HCT116 (cell line): ENCODE measurements at regions not wholly inside any gene's neighbourhood (a gene's known extent, or its start where the extent isn't known, plus 50 kb on each side); places are given as distances from the start of the nearest gene placed in this dataset.

ENCODE experiments used
- ATAC-seq: fragments of 200-7000 bp; cut with Tn5 transposase; 2 replicates; pipeline ENCODE4 v1.9.1; 2020; ENCODE audit warnings: mild to moderate bottlenecking, moderate library complexity
- BruUV-seq: library from RNA; stranded (reverse); fragments of 400-500 nt; replicated peaks from 2 replicates; lab custom pipeline; 2021; lab: Mats Ljungman, UMichigan
- CTCF ChIA-PET: fragments of 300-600 bp; sonication (Branson Sonifier 250); formaldehyde crosslinking; loops from one replicate; lab custom pipeline; 2021; ENCODE audit warnings: antibody characterized with exemption; lab: Charles Lee
- POLR2A ChIA-PET: fragments of 300-600, 350-600 bp; sonication (Branson Sonifier 250); formaldehyde crosslinking; loops from one replicate; lab custom pipeline; 2021; ENCODE audit warnings: antibody characterized with exemption; lab: Charles Lee
- RAD21 ChIA-PET, 2 experiments: fragments of 300-600 bp; sonication (Branson Sonifier 250); formaldehyde crosslinking; loops; one replicate each; lab custom pipeline; 2023; ENCODE audit warnings: low total read pairs in 2 of 2; ENCODE audit not compliant: uncharacterized antibody in 2 of 2, unreplicated experiment in 2 of 2, low non-redundant PET in 1 of 2; lab: Charles Lee
- DNase-seq: peaks from one replicate; pipeline ENCODE4 v3.0.0-alpha.2; 2010; ENCODE audit warnings: low read depth, low spot score
- H2AFZ ChIP-seq: fragments of 200-600 bp; shearing (Covaris generic), sonication (generic); 2 replicates; pipeline ENCODE4 v1.6.1; 2017; ENCODE audit warnings: low read depth, mixed run types, mixed read lengths, antibody characterized with exemption, low read length; ENCODE audit not compliant: poor library complexity, severe bottlenecking
- H3K27ac ChIP-seq: 2 replicates; pipeline ENCODE4 v1.5.1; 2012; ENCODE audit warnings: low read depth, low read length
- H3K27me3 ChIP-seq: fragments of 200-600 bp; sonication (generic); 2 replicates; pipeline ENCODE4 v1.6.1; 2016; ENCODE audit warnings: mixed run types, low read length, mixed read lengths; ENCODE audit not compliant: insufficient read depth
- H3K36me3 ChIP-seq, 2 experiments: fragments of 200-500 bp in 1 of 2; fragments of 200-600 bp in 1 of 2; sonication (Bioruptor generic) in 1 of 2; sonication (generic) in 1 of 2; 2 replicates each; pipeline versions ENCODE4 v1.5.1 to v1.6.1; 2014 to 2016; ENCODE audit warnings: low read length in 2 of 2, inconsistent platforms in 1 of 2, mixed read lengths in 1 of 2, mixed run types in 1 of 2; ENCODE audit not compliant: insufficient read depth in 2 of 2, control insufficient read depth in 1 of 2
- H3K4me1 ChIP-seq, 2 experiments: fragments of 200-600 bp in 1 of 2; sonication (generic) in 1 of 2; 2 replicates each; pipeline versions ENCODE4 v1.5.1 to v1.6.1; 2012 to 2017; ENCODE audit warnings: low read length in 2 of 2, inconsistent platforms in 1 of 2, mild to moderate bottlenecking in 1 of 2, mixed read lengths in 1 of 2, mixed run types in 1 of 2, moderate library complexity in 1 of 2; ENCODE audit not compliant: insufficient read depth in 2 of 2, control insufficient read depth in 1 of 2
- H3K4me2 ChIP-seq: fragments of 200-600 bp; sonication (generic); 2 replicates; pipeline ENCODE4 v1.6.1; 2017; ENCODE audit warnings: mixed run types, low read length, mixed read lengths
- H3K4me3 ChIP-seq, 2 experiments: fragments of 200-600 bp in 1 of 2; sonication (generic) in 1 of 2; replicated peaks in 1 of 2; 2 replicates each; pipeline ENCODE4 v1.5.1; 2011 to 2016; ENCODE audit warnings: low read length in 2 of 2, control low read depth in 1 of 2, low read depth in 1 of 2, mild to moderate bottlenecking in 1 of 2, mixed read lengths in 1 of 2, mixed run types in 1 of 2
- H3K79me2 ChIP-seq: fragments of 200-600 bp; sonication (generic); 2 replicates; pipeline ENCODE4 v1.6.1; 2017; ENCODE audit warnings: mild to moderate bottlenecking, mixed run types, low read length, moderate library complexity, mixed read lengths; ENCODE audit not compliant: insufficient read depth
- H3K9ac ChIP-seq: fragments of 200-600 bp; sonication (generic); 2 replicates; pipeline ENCODE4 v1.6.1; 2016; ENCODE audit warnings: low read length, mixed read lengths
- H3K9me2 ChIP-seq: fragments of 200-600 bp; sonication (generic), shearing (Covaris generic); 2 replicates; pipeline ENCODE4 v1.6.1; 2017; ENCODE audit warnings: mixed run types, mild to moderate bottlenecking, moderate library complexity; ENCODE audit not compliant: insufficient read depth
- H3K9me3 ChIP-seq, 2 experiments: fragments of 200-500 bp in 1 of 2; fragments of 200-600 bp in 1 of 2; sonication (Bioruptor generic) in 1 of 2; sonication (generic) in 1 of 2; 2 replicates each; pipeline ENCODE4 v1.6.1; 2014 to 2017; ENCODE audit warnings: low read length in 2 of 2, mixed read lengths in 2 of 2, inconsistent platforms in 1 of 2, low read depth in 1 of 2, mild to moderate bottlenecking in 1 of 2, mixed run types in 1 of 2, moderate library complexity in 1 of 2; ENCODE audit not compliant: control insufficient read depth in 1 of 2, insufficient read depth in 1 of 2
- H4K20me1 ChIP-seq: fragments of 200-600 bp; sonication (generic), shearing (Covaris generic); 2 replicates; pipeline ENCODE4 v1.6.1; 2017; ENCODE audit warnings: mixed run types, mild to moderate bottlenecking, moderate library complexity; ENCODE audit not compliant: insufficient read depth
- ATF3 ChIP-seq: IDR thresholded peaks from 2 replicates; pipeline ENCODE4 v1.6.1; 2012
- CEBPB ChIP-seq: IDR thresholded peaks from 2 replicates; pipeline ENCODE4 v1.6.1; 2012; ENCODE audit warnings: low read depth
- CTCF ChIP-seq, 3 experiments: fragments of 200-600 bp in 1 of 3; sonication (generic) in 1 of 3; IDR thresholded peaks in 2 of 3; conservative IDR thresholded peaks in 1 of 3; 2 replicates each; pipeline ENCODE4 v1.5.1; 2012 to 2017; ENCODE audit warnings: low read depth in 2 of 3, low read length in 2 of 3, antibody characterized with exemption in 1 of 3, borderline replicate concordance in 1 of 3, control low read depth in 1 of 3, mild to moderate bottlenecking in 1 of 3, mixed read lengths in 1 of 3, mixed run types in 1 of 3, moderate library complexity in 1 of 3; ENCODE audit not compliant: insufficient read depth in 1 of 3
- ELF1 ChIP-seq: IDR thresholded peaks from 2 replicates; pipeline ENCODE4 v1.6.1; 2012; ENCODE audit warnings: low read depth, borderline replicate concordance
- EZH2 ChIP-seq: fragments of 200-600 bp; sonication (generic); IDR thresholded peaks from 2 replicates; pipeline ENCODE4 v1.6.1; 2017; ENCODE audit warnings: antibody characterized with exemption, mixed run types
- EZH2phosphoT487 ChIP-seq: fragments of 200-600 bp; IDR thresholded peaks from 2 replicates; pipeline ENCODE4 v1.6.1; 2018; ENCODE audit warnings: antibody characterized with exemption, borderline replicate concordance
- MAX ChIP-seq: IDR thresholded peaks from 2 replicates; pipeline ENCODE4 v1.6.1; 2012
- POLR2A ChIP-seq: IDR thresholded peaks from 2 replicates; pipeline ENCODE4 v1.7.0; 2011; ENCODE audit warnings: borderline replicate concordance; ENCODE audit not compliant: insufficient read depth, insufficient read length; ENCODE audit errors: extremely low read depth
- REST ChIP-seq: IDR thresholded peaks from 2 replicates; pipeline ENCODE4 v1.6.1; 2012; ENCODE audit warnings: low read depth
- SIN3A ChIP-seq: IDR thresholded peaks from 2 replicates; pipeline ENCODE4 v1.6.1; 2012; ENCODE audit warnings: low read depth
- SP1 ChIP-seq: IDR thresholded peaks from 2 replicates; pipeline ENCODE4 v1.6.1; 2012; ENCODE audit warnings: low read depth
- TCF7L2 ChIP-seq: IDR thresholded peaks from 2 replicates; pipeline ENCODE4 v1.7.0; 2011; ENCODE audit warnings: borderline replicate concordance, inconsistent platforms; ENCODE audit not compliant: insufficient read depth, insufficient read length; ENCODE audit errors: extremely low read depth
- YY1 ChIP-seq: IDR thresholded peaks from 2 replicates; pipeline ENCODE4 v1.6.1; 2011; ENCODE audit warnings: low read length, low read depth, moderate library complexity, mild to moderate bottlenecking; ENCODE audit not compliant: insufficient replicate concordance; ENCODE audit errors: extremely low read depth
- ZFX ChIP-seq: fragments of 450-650 bp; IDR thresholded peaks from 2 replicates; pipeline ENCODE4 v1.6.1; 2017
- intact Hi-C: fragments of 100-400 bp; cut with micrococcal nuclease; formaldehyde crosslinking; loops from 2 replicates; pipeline ENCODE4 v1.10.0; 2022

GRCh38 chr14:26933431-26933830 lies 335.6 kb upstream of the NOVA1 start:
- intact Hi-C loops: no loop called here
- H3K36me3 ChIP-seq: no peaks in the 10 kb centered on the region
- no peak for DNase-seq
- POLR2A ChIA-PET: no interaction called here
- ATAC-seq: no peak
- H3K4me1 ChIP-seq: no peaks in the 10 kb centered on the region
- no peak overlapping the region for H3K27ac ChIP-seq
- no peaks in the 10 kb centered on the region for H3K27me3 ChIP-seq
- H3K4me2 ChIP-seq: no peak overlapping the region
- H3K79me2 ChIP-seq: no peaks in the 10 kb centered on the region
- H2AFZ ChIP-seq: no peak overlapping the region
- RAD21 ChIA-PET: no interaction called here
- H3K9ac ChIP-seq: no peak overlapping the region
- CTCF ChIA-PET: no interaction called here
- peaks cover 14 to 16% of the 10 kb centered on the region in 2 experiments; a peak in 3 of 4 replicates for H3K9me3 ChIP-seq
- H4K20me1 ChIP-seq: no peaks in the 10 kb centered on the region
- H3K4me3 ChIP-seq: no peak overlapping the region
- H3K9me2 ChIP-seq: no peaks in the 10 kb centered on the region
- TF ChIP-seq YY1 (no peak), TCF7L2 (no peak), SP1 (no peak), EZH2phosphoT487 (no peak), SIN3A (no peak), EZH2 (no peak), REST (no peak), MAX (no peak), POLR2A (no peak), CTCF (IDR thresholded peaks at IDR 0.05 in 2 of 3, conservative IDR thresholded peaks at IDR 0.05 in 1 of 3; ENCODE audit: borderline replicate concordance in 1 of 3, insufficient read depth in 1 of 3, low read depth in 2 of 3, low read length in 2 of 3) (no peak), ZFX (no peak), ELF1 (no peak), CEBPB (no peak), ATF3 (no peak)
- TF ChIP-seq, all 23 proteins: peak for 0
- no TSS peak for BruUV-seq
